ENCODE measurements at regions not wholly inside any gene's neighbourhood (a gene's known extent, or its start where the extent isn't known, plus 50 kb on each side); places are given as distances from the start of the nearest gene placed in this dataset.

GRCh38 chr12:85352016-85352415 is 72.0 kb downstream of the ALX1 start:
- H3K9me3 ChIP-seq: no peaks in the 10 kb centered on the region
- no peak for DNase-seq (ENCODE audit: low spot score in 2 of 2)
- H3K36me3 ChIP-seq: no peaks in the 10 kb centered on the region
- TF ChIP-seq POLR2AphosphoS5 (IDR thresholded peaks at IDR 0.05): no peak
- no peak for TF ChIP-seq CTCF (IDR thresholded peaks at IDR 0.05)
- TF ChIP-seq POLR2A (IDR thresholded peaks at IDR 0.05): no peak
- TF ChIP-seq EP300 (IDR thresholded peaks at IDR 0.05): no peak
- H3K27ac ChIP-seq: no peak overlapping the region
- no peaks in the 10 kb centered on the region for H3K4me1 ChIP-seq
- peaks cover 4% of the 10 kb centered on the region for H3K27me3 ChIP-seq
- no peak overlapping the region for H3K4me3 ChIP-seq

- Histone ChIP-seq H3K36me3 (no peaks in the 10 kb centered on the region), H3K27ac (no peak overlapping the region), H3K27me3 (peaks cover 4% of the 10 kb centered on the region), H3K4me3 (no peak overlapping the region), H3K9me3 (no peaks in the 10 kb centered on the region), H3K4me1 (no peaks in the 10 kb centered on the region)
- DNase-seq (ENCODE audit: low spot score in 2 of 2): no peak
- 35% methylated on average over 3 of the region's 3 CpGs for WGBS
- no peak for TF ChIP-seq POLR2A (IDR thresholded peaks at IDR 0.05)
- no peak for TF ChIP-seq CTCF (IDR thresholded peaks at IDR 0.05)
- no peak for TF ChIP-seq EP300 (IDR thresholded peaks at IDR 0.05)
- no peak for TF ChIP-seq POLR2AphosphoS5 (IDR thresholded peaks at IDR 0.05)
These were observed 76.8 kb downstream of the ALX1 start for GRCh38 chr12:85356596-85357385.

- H3K27ac ChIP-seq: no peak overlapping the region
- WGBS: 85% methylated on average over 1 of the region's 1 CpG
- H3K9me3 ChIP-seq: no peaks in the 10 kb centered on the region
- no peaks in the 10 kb centered on the region for H3K4me1 ChIP-seq
- peaks cover 3% of the 10 kb centered on the region for H3K27me3 ChIP-seq
- no peak overlapping the region for H3K4me3 ChIP-seq
- no peak for TF ChIP-seq POLR2A (IDR thresholded peaks at IDR 0.05)
- no peak for TF ChIP-seq CTCF (IDR thresholded peaks at IDR 0.05)
- TF ChIP-seq POLR2AphosphoS5 (IDR thresholded peaks at IDR 0.05): no peak
- no peak for TF ChIP-seq EP300 (IDR thresholded peaks at IDR 0.05)
- DNase-seq (ENCODE audit: low spot score in 2 of 2): no peak
- no peaks in the 10 kb centered on the region for H3K36me3 ChIP-seq
These were observed 77.6 kb downstream of the ALX1 start for GRCh38 chr12:85357609-85358008.

GRCh38 chr12:85358715-85359114 is 78.7 kb downstream of the ALX1 start:
- no peak overlapping the region for H3K27ac ChIP-seq

More at GRCh38 chr12:85358715-85359114, 78.7 kb downstream of the ALX1 start:
- 29% methylated on average over 1 of the region's 1 CpG for WGBS
- no peaks in the 10 kb centered on the region for H3K9me3 ChIP-seq
- H3K36me3 ChIP-seq: no peaks in the 10 kb centered on the region
- H3K4me1 ChIP-seq: no peaks in the 10 kb centered on the region
- no peak overlapping the region for H3K4me3 ChIP-seq
- TF ChIP-seq POLR2A (IDR thresholded peaks at IDR 0.05): no peak
- no peak for TF ChIP-seq POLR2AphosphoS5 (IDR thresholded peaks at IDR 0.05)
- TF ChIP-seq CTCF (IDR thresholded peaks at IDR 0.05): no peak
- TF ChIP-seq EP300 (IDR thresholded peaks at IDR 0.05): no peak
- no peak for DNase-seq (ENCODE audit: low spot score in 2 of 2)
- H3K27me3 ChIP-seq: no peaks in the 10 kb centered on the region

All from suprapubic skin (tissue), 4 donors.